ENCODE measurements at regions not wholly inside any gene's neighbourhood (a gene's known extent, or its start where the extent isn't known, plus 50 kb on each side); places are given as distances from the start of the nearest gene placed in this dataset.

- Mint-ChIP-seq H3K4me1 (peaks cover 5% of the 10 kb centered on the region), H3K9me3 (no peaks in the 10 kb centered on the region), H3K27me3 (peaks cover 7% of the 10 kb centered on the region), H3K27ac (no peak overlapping the region), H3K36me3 (ENCODE audit: low read depth) (no peaks in the 10 kb centered on the region), H3K4me3 (no peak overlapping the region)
- no peak for ATAC-seq (replicated peaks)
Measured at GRCh38 chr11:8329336-8329735, 65.7 kb upstream of the LMO1 start.

GRCh38 chr11:8328848-8329330 lies 65.2 kb upstream of the LMO1 start:
- Mint-ChIP-seq H3K9me3 (no peaks in the 10 kb centered on the region), H3K27ac (no peak overlapping the region), H3K4me3 (no peak overlapping the region), H3K36me3 (ENCODE audit: low read depth) (no peaks in the 10 kb centered on the region), H3K4me1 (peaks cover 5% of the 10 kb centered on the region), H3K27me3 (peaks cover 7% of the 10 kb centered on the region)
- ATAC-seq (replicated peaks) = peak; percentile 95

GRCh38 chr11:8328231-8328794 lies 64.6 kb upstream of the LMO1 start:
- H3K9me3 Mint-ChIP-seq = no peaks in the 10 kb centered on the region
- peaks cover 5% of the 10 kb centered on the region for H3K4me1 Mint-ChIP-seq
- H3K4me3 Mint-ChIP-seq = no peak overlapping the region
- H3K27me3 Mint-ChIP-seq = peaks cover 7% of the 10 kb centered on the region
- H3K27ac Mint-ChIP-seq = no peak overlapping the region
- no peaks in the 10 kb centered on the region for H3K36me3 Mint-ChIP-seq (ENCODE audit: low read depth)
- ATAC-seq (replicated peaks) = no peak

GRCh38 chr11:8327761-8328192 lies 64.1 kb upstream of the LMO1 start:
- H3K4me3 Mint-ChIP-seq = no peak overlapping the region
- ATAC-seq (replicated peaks) = peak; percentile 21
- H3K27me3 Mint-ChIP-seq = peaks cover 9% of the 10 kb centered on the region
- no peaks in the 10 kb centered on the region for H3K36me3 Mint-ChIP-seq (ENCODE audit: low read depth)
- no peak overlapping the region for H3K27ac Mint-ChIP-seq
- no peaks in the 10 kb centered on the region for H3K9me3 Mint-ChIP-seq
- H3K4me1 Mint-ChIP-seq = peaks cover 5% of the 10 kb centered on the region

DNA sequence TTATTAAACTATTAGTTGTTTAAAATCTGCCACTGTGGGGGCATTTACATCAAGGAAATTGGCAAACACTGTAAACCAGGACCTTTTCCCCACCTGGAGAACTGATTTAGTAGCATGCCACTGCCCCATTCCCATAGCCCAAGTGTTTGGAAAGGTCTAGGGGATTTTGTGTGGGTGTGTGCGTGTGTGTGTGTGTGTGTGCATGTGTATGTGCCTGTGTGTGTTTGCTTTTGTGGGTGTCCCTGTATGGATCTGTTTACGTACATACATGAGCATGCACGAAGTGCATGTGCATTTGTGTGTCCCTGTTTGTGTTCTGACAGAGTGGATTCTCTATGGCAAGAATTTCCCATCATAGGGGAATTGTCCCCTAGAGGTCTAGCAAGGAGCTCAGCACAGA lies 62.7 kb upstream of the LMO1 start:
- H3K9me3 Mint-ChIP-seq = no peaks in the 10 kb centered on the region
- peaks cover 5% of the 10 kb centered on the region for H3K4me1 Mint-ChIP-seq
- no peak for ATAC-seq (replicated peaks)
- no peaks in the 10 kb centered on the region for H3K36me3 Mint-ChIP-seq (ENCODE audit: low read depth)
- no peak overlapping the region for H3K27ac Mint-ChIP-seq
- H3K4me3 Mint-ChIP-seq = no peak overlapping the region
- H3K27me3 Mint-ChIP-seq = peaks cover 10% of the 10 kb centered on the region

DNA sequence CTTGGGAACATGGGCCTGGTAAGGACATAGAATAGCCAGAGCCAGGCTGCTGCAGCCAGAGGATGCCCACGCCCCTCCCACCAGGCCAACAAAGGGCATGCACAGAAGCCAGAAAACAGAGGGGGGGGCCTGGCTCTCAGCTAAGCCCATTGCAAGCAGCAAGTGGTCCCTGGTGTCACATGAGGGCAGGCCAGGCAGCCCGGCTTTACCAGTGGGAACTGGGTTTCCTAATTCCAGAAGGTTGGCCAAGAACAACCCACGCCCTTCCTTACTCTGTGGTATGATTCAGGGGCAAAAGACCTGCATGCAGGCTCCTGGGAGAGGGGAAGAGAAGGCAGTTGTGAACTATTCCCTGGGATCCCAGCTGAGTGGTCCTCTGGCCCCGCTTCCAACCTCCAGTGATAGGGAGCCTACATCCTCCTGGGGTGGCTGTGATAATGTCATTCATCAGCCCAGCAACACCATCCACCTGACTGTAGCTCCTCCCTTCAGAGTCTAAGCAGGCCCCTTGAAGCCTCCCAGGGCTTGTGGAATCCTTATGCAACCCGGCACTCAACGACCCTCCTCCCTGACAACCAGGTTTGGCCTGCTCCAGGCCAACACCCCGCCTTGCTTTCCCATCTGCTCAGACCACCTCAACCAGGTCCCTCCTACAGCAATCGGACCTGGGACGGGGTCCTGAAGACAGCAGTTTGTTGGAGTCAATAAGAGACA lies 62.1 kb upstream of the LMO1 start:
- no peak for ATAC-seq (replicated peaks)
- no peak overlapping the region for H3K4me3 Mint-ChIP-seq

GRCh38 chr11:8323161-8323935 lies 59.7 kb upstream of the LMO1 start:
- no peaks in the 10 kb centered on the region for H3K36me3 Mint-ChIP-seq (ENCODE audit: low read depth)
- no peak for ATAC-seq (replicated peaks)
- peaks cover 9% of the 10 kb centered on the region for H3K27me3 Mint-ChIP-seq
- no peak overlapping the region for H3K27ac Mint-ChIP-seq
- no peaks in the 10 kb centered on the region for H3K9me3 Mint-ChIP-seq
- H3K4me1 Mint-ChIP-seq = no peaks in the 10 kb centered on the region
- H3K4me3 Mint-ChIP-seq = no peak overlapping the region

More for the DNA sequence above, 62.1 kb upstream of the LMO1 start:
- no peaks in the 10 kb centered on the region for H3K36me3 Mint-ChIP-seq (ENCODE audit: low read depth)
- H3K9me3 Mint-ChIP-seq = no peaks in the 10 kb centered on the region
- H3K4me1 Mint-ChIP-seq = peaks cover 5% of the 10 kb centered on the region
- peaks cover 4% of the 10 kb centered on the region for H3K27me3 Mint-ChIP-seq
- no peak overlapping the region for H3K27ac Mint-ChIP-seq

- no peak overlapping the region for H3K27ac Mint-ChIP-seq
- no peaks in the 10 kb centered on the region for H3K4me1 Mint-ChIP-seq
Measured at GRCh38 chr11:8321876-8322275, 58.2 kb upstream of the LMO1 start.

DNA sequence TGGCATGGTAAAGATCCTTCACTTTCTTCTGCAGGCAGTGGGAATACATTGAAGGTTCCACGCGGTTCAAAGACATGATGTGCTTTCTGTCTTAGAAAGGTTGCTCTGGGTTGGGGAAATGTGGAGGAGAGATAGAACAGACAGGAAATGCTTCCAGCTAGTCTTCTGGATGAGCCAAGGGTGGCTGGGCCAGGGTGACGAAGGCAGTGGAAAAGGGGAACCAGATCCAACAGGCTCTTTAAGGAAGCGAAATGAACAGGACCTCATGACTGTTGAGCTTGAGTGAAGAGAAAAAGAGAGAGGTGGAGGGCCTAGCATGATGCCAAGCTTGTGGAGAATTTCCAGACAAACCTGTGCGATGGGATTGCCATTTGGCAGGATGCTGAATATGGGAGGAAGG lies 56.4 kb upstream of the LMO1 start:
- ATAC-seq (replicated peaks) = no peak
- no peaks in the 10 kb centered on the region for H3K9me3 Mint-ChIP-seq
- H3K27ac Mint-ChIP-seq = no peak overlapping the region
- no peak overlapping the region for H3K4me3 Mint-ChIP-seq
- H3K36me3 Mint-ChIP-seq (ENCODE audit: low read depth) = no peaks in the 10 kb centered on the region
- H3K4me1 Mint-ChIP-seq = no peaks in the 10 kb centered on the region
- H3K27me3 Mint-ChIP-seq = peaks cover 9% of the 10 kb centered on the region

More at GRCh38 chr11:8321876-8322275, 58.2 kb upstream of the LMO1 start:
- Mint-ChIP-seq H3K9me3 (no peaks in the 10 kb centered on the region), H3K36me3 (ENCODE audit: low read depth) (no peaks in the 10 kb centered on the region), H3K27me3 (peaks cover 9% of the 10 kb centered on the region), H3K4me3 (no peak overlapping the region)
- no peak for ATAC-seq (replicated peaks)

- H3K4me1 Mint-ChIP-seq = no peaks in the 10 kb centered on the region
- no peak overlapping the region for H3K27ac Mint-ChIP-seq
- H3K36me3 Mint-ChIP-seq (ENCODE audit: low read depth) = no peaks in the 10 kb centered on the region
- no peaks in the 10 kb centered on the region for H3K9me3 Mint-ChIP-seq
- ATAC-seq (replicated peaks) = no peak
- no peak overlapping the region for H3K4me3 Mint-ChIP-seq
- peaks cover 9% of the 10 kb centered on the region for H3K27me3 Mint-ChIP-seq
Measured at GRCh38 chr11:8318536-8318935, 54.9 kb upstream of the LMO1 start.

- Mint-ChIP-seq H3K36me3 (ENCODE audit: low read depth) (no peaks in the 10 kb centered on the region), H3K9me3 (no peaks in the 10 kb centered on the region), H3K27me3 (peaks cover 6% of the 10 kb centered on the region), H3K4me1 (no peaks in the 10 kb centered on the region), H3K4me3 (no peak overlapping the region), H3K27ac (no peak overlapping the region)
- ATAC-seq (replicated peaks) = no peak
Measured at GRCh38 chr11:8317159-8317558, 53.5 kb upstream of the LMO1 start.

GRCh38 chr11:8315954-8316353 lies 52.3 kb upstream of the LMO1 start:
- peaks cover 6% of the 10 kb centered on the region for H3K27me3 Mint-ChIP-seq
- H3K36me3 Mint-ChIP-seq (ENCODE audit: low read depth) = no peaks in the 10 kb centered on the region
- H3K9me3 Mint-ChIP-seq = no peaks in the 10 kb centered on the region
- no peak overlapping the region for H3K27ac Mint-ChIP-seq
- ATAC-seq (replicated peaks) = no peak
- H3K4me3 Mint-ChIP-seq = no peak overlapping the region
- H3K4me1 Mint-ChIP-seq = no peaks in the 10 kb centered on the region

DNA sequence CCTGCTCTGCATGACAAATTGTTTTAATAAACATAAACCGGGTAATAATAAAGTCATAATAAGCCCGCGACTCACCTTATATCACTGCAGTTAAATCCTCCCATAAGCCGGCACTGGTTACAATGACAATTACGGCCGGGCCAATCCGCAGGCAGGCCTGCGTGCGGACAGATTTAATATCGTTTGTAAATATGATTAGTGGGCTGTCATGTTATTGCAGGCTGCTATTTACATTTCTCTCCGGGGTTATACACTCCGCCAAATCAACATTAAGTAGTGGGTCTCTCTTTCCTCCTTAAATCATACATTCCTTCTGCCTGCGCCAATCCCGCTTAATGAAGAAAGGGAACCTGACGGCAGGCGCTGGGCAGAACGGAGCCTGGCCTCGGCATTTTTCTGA lies 51.8 kb upstream of the LMO1 start:
- H3K9me3 Mint-ChIP-seq = no peaks in the 10 kb centered on the region
- peaks cover 5% of the 10 kb centered on the region for H3K27me3 Mint-ChIP-seq
- no peak overlapping the region for H3K4me3 Mint-ChIP-seq
- H3K27ac Mint-ChIP-seq = no peak overlapping the region
- H3K36me3 Mint-ChIP-seq (ENCODE audit: low read depth) = no peaks in the 10 kb centered on the region
- no peak for ATAC-seq (replicated peaks)
- H3K4me1 Mint-ChIP-seq = no peaks in the 10 kb centered on the region

DNA sequence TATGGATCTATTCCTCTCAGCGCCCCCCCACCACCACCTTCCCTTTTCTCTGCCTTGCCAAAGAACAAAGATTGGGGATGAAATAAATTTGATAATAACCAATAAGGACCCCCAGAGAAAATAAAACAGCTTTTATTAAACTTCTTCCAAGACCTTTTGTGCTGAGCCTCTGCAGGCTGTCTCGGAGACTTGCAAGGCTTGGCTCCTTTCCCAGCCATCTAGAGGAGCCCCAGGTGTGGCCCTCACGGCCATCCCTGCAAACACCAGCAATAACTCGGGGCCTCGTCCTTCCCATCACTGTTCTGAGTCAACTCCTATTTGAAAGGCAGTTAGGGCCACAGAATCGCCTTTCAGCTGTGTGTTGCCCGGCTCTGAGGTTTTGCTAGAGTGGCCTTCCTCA lies 51.2 kb upstream of the LMO1 start:
- no peak for ATAC-seq (replicated peaks)
- no peaks in the 10 kb centered on the region for H3K36me3 Mint-ChIP-seq (ENCODE audit: low read depth)
- H3K9me3 Mint-ChIP-seq = no peaks in the 10 kb centered on the region
- H3K27ac Mint-ChIP-seq = no peak overlapping the region
- H3K27me3 Mint-ChIP-seq = no peaks in the 10 kb centered on the region
- H3K4me1 Mint-ChIP-seq = no peaks in the 10 kb centered on the region
- no peak overlapping the region for H3K4me3 Mint-ChIP-seq

Measured in activated T-helper 17 cell treated with anti-CD3 and anti-CD28 coated beads, Interleukin-2, amount 50 U/mL, for 72 hours (primary cell).